ENCODE measurements at regions not wholly inside any gene's neighbourhood (a gene's known extent, or its start where the extent isn't known, plus 50 kb on each side); places are given as distances from the start of the nearest gene placed in this dataset.

DNA sequence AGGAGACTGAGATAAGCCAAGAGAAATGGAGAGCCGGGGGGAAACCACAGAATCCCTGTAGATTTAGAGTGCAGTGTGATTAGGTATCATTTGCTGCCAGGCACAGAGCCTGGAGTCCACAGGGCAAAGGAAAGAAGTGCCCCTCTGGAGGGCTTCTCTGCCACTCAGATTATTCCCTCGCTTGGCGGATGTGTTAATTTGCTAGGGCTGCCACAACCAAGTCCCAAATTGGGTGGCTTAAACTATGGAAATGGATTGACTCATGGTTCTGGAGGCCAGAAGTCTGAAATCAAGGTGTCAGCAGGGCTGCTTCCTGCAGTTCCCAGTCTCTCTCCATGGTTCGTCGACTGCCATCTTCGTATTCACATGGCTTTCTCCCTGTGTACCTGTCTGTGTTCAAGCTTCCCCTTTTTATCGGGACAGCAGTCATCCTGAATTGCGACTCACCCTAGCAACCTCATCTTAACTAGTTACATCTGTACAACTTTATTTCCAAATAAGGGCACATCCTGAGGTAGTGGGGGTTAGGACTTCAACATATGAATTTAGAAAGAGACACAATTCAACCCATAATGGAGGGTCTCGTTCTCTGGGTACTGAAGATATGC is 122.2 kb downstream of the ANKRD60 start:
- no peak overlapping the region for H3K4me3 ChIP-seq (replicated peaks; ENCODE audit: low read depth, low read length)
- DNase-seq (ENCODE audit: extremely low read depth, low read depth): no peak
- TF ChIP-seq, protein P1, sequence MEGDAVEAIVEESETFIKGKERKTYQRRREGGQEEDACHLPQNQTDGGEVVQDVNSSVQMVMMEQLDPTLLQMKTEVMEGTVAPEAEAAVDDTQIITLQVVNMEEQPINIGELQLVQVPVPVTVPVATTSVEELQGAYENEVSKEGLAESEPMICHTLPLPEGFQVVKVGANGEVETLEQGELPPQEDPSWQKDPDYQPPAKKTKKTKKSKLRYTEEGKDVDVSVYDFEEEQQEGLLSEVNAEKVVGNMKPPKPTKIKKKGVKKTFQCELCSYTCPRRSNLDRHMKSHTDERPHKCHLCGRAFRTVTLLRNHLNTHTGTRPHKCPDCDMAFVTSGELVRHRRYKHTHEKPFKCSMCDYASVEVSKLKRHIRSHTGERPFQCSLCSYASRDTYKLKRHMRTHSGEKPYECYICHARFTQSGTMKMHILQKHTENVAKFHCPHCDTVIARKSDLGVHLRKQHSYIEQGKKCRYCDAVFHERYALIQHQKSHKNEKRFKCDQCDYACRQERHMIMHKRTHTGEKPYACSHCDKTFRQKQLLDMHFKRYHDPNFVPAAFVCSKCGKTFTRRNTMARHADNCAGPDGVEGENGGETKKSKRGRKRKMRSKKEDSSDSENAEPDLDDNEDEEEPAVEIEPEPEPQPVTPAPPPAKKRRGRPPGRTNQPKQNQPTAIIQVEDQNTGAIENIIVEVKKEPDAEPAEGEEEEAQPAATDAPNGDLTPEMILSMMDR (IDR thresholded peaks at IDR 0.05; ENCODE audit: low read depth, low read length, missing control alignments): no peak

DNA sequence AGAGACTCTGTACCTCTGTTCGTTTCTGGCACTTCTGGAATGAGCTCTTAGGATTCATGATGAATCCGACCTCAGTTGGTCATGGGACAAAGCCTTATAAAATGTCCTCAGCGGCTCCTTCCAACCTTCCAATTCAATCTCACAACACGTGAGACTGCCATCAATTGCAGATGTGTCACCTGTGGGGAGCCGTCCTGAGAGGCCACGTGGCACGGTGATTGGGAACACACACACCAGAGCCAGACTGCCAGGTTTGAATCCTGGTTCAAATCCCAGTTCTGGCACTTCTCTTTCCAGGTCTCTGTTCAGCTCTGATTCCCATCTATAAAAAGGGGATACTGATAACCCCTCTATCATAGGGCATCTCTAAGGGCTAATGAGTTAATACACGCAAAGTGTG is 124.5 kb downstream of the ANKRD60 start:
- TF ChIP-seq, protein P1 (IDR thresholded peaks at IDR 0.05; ENCODE audit: low read depth, low read length, missing control alignments): no peak

GRCh38 chr20:58103517-58103904 is 124.9 kb downstream of the ANKRD60 start:
- TF ChIP-seq, protein P1 (IDR thresholded peaks at IDR 0.05; ENCODE audit: low read depth, low read length, missing control alignments): no peak
- no peak for DNase-seq (ENCODE audit: extremely low read depth, low read depth)
- no peak overlapping the region for H3K4me3 ChIP-seq (replicated peaks; ENCODE audit: low read depth, low read length)

More for the DNA sequence above, 124.5 kb downstream of the ANKRD60 start:
- no peak overlapping the region for H3K4me3 ChIP-seq (replicated peaks; ENCODE audit: low read depth, low read length)
- DNase-seq (ENCODE audit: extremely low read depth, low read depth): no peak

- H3K4me3 ChIP-seq (replicated peaks; ENCODE audit: low read depth, low read length): no peak overlapping the region
- no peak for DNase-seq (ENCODE audit: extremely low read depth, low read depth)
- TF ChIP-seq, protein P1 (IDR thresholded peaks at IDR 0.05; ENCODE audit: low read depth, low read length, missing control alignments): no peak
These were observed 125.5 kb downstream of the ANKRD60 start for GRCh38 chr20:58102744-58103516.

GRCh38 chr20:58102261-58102660 is 126.2 kb downstream of the ANKRD60 start:
- TF ChIP-seq, protein P1 (IDR thresholded peaks at IDR 0.05; ENCODE audit: low read depth, low read length, missing control alignments): no peak
- DNase-seq (ENCODE audit: extremely low read depth, low read depth): no peak
- H3K4me3 ChIP-seq (replicated peaks; ENCODE audit: low read depth, low read length): no peak overlapping the region

DNA sequence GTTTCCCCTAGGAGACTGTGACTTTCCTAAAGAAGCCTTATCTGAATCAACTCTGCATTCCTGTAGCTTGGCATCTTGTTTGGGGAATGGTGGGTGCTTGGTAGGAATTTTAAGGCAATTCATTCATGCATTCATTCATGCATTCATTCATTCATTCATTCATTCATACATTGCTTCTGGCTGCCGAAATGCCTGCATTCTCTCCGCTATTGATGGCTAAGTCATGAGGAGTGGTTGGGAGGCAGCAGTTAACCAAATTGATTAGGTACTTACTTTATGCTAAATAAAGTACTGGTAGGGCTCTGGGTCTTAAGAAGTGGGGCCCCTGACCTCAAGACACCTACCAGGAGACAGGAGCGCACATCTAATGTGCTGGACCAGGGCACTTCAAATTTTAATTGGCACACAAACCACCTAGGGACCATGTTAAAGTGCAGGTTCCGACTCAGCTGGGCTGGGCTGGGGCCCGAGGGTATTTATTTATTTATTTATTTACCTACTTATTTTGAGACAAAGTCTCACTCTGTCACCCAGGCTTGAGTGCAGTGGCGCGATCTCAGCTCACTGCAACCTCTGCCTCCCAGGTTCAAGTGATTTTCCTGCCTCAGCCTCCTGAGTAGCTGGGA is 127.6 kb downstream of the ANKRD60 start:
- TF ChIP-seq, protein P1 (IDR thresholded peaks at IDR 0.05; ENCODE audit: low read depth, low read length, missing control alignments): no peak
- H3K4me3 ChIP-seq (replicated peaks; ENCODE audit: low read depth, low read length): no peak overlapping the region
- DNase-seq (ENCODE audit: extremely low read depth, low read depth): no peak

Measured in HFF-Myc (cell line).